ENCODE measurements at regions not wholly inside any gene's neighbourhood (a gene's known extent, or its start where the extent isn't known, plus 50 kb on each side); places are given as distances from the start of the nearest gene placed in this dataset.

- ATAC-seq (no peak), DNase-seq (ENCODE audit: low spot score) (no peak)
These were observed 336.5 kb downstream of the MIAT start for GRCh38 chr22:26993886-26994285.

- DNase-seq (ENCODE audit: low spot score) (no peak), ATAC-seq (no peak)
These were observed 337.4 kb downstream of the MIAT start for GRCh38 chr22:26994801-26995200.

GRCh38 chr22:26995235-26995634, 337.8 kb downstream of the MIAT start:
- ATAC-seq (no peak), DNase-seq (ENCODE audit: low spot score) (no peak)

DNA sequence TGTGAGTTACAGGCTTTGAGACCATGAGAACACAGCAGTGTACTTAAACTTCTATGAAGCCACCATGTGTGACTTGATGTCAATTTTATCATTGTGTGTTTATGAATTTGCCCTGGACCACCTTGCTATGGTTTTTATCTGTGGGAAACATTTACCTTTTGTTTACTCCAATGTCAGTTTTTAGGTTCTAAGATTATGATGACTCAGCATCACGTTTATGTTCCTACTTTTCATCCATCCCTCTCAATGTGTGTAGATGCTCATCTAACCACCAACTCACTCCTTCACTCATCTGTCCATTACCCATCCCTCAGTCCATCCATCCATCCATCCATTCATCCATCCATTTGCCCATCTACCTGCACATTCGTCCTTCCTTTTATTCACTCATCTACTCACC, 338.8 kb downstream of the MIAT start:
- DNase-seq (ENCODE audit: low spot score), result no peak
- no peak for ATAC-seq

DNA sequence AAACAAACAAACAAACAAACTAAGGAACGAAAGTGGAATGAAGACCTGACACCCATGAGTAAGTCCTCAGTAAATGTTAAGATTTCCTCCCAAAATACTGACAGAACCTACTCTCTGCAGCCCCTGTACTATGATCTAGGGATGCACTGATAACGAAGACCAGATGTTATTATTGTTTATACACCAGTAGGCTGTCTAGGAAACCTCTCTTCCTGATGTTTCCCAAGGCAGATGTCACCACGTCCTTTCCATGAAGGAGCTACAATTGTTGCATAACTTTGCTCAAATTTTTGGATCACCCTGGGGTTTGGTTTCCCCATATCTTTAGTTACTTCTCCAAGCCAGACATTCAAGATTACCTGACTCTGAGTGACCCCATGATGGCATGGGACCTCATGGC, 340.7 kb downstream of the MIAT start:
- ATAC-seq (no peak), DNase-seq (ENCODE audit: low spot score) (no peak)

- DNase-seq (ENCODE audit: low spot score) (no peak), ATAC-seq (no peak)
These were observed 341.3 kb downstream of the MIAT start for GRCh38 chr22:26998716-26999115.

- DNase-seq (ENCODE audit: low spot score) (no peak), ATAC-seq (no peak)
These were observed 345.9 kb downstream of the MIAT start for GRCh38 chr22:27003297-27003696.

- ATAC-seq (no peak), DNase-seq (ENCODE audit: low spot score) (no peak)
These were observed 347.0 kb downstream of the MIAT start for GRCh38 chr22:27004434-27004833.

DNA sequence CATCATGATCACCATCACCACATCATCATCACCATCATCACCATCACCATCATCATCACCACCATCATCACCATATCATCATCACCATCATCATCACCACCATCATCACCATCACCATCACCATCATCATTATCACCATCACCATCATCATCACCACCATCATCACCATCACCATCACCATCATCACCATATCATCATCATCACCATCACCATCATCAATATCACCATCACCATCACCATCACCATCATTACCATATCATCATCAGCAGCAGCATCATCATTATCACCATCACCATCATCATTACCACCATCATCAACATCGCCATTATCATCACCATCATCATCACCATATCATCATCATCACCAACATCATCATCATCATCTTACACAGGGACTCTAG, 351.1 kb downstream of the MIAT start:
- ATAC-seq, result no peak

GRCh38 chr22:27011133-27011532, 353.7 kb downstream of the MIAT start:
- ATAC-seq, result no peak
- no peak for DNase-seq (ENCODE audit: low spot score)

More for the DNA sequence above, 351.1 kb downstream of the MIAT start:
- DNase-seq (ENCODE audit: low spot score), result no peak

DNA sequence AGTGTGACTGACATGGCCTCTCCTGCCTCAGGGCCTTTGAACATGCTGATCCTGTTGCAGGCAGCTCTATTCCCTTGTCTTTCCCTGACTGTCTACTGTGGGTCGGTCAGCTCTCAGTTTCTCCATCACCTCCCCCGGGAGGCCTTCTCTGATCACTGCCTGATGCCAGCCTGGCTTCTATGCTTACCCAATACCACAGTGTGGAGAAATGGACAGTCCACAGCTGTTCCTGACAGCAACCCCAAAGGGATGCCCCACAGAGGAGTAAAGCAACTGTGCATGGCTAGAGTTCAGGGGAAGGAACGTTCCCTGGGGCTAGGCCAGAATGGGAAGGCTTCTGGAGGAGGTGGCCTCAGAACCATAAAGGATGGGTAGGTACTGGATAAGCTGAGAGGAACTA, 354.3 kb downstream of the MIAT start:
- ATAC-seq, result no peak
- DNase-seq (ENCODE audit: low spot score), result no peak

DNA sequence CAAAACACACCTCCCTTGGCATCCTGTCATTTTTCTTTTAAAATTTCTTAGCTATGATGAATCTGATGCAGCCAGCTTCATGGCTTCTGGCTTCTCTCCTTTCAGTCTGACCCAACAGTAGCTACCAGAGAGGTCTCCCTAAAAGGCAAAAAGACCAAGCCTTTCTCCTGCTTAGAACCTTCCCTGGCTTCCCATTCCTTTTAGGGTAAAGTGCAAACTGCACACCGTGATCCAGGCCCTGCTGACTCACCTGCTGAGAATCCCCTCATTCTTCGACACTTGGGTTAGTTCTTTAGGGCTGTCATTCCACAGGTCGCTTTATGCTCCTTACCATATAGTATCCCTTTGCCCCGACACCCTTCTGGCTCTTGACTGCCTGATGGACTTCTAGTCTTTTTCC, 362.4 kb downstream of the MIAT start:
- no peak for DNase-seq (ENCODE audit: low spot score)
- ATAC-seq, result no peak

- DNase-seq (ENCODE audit: low spot score) (no peak), ATAC-seq (no peak)
These were observed 365.0 kb downstream of the MIAT start for GRCh38 chr22:27022274-27022895.

DNA sequence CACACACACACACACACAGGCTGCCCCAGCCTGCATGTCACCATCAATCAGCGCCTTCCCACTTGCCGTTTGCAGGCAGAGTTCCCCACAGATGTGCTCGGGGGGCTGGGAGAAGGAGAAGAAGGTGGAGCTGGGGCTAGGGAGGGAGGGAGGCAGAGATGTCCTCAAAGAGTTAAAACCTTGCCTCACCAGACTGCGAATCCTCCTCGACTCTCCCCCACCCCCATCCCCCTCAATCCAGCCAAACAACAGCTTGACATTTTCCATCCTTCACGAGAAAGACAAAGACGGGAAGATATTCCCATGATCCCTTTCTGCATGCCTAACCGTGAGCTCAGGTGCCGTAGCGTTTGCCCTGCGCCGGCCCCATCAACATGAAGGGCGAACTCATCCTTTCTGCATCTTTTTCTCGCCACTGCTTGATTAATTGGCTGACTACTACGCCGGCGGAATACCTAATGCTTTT, 365.5 kb downstream of the MIAT start:
- no peak for DNase-seq (ENCODE audit: low spot score)
- no peak for ATAC-seq

GRCh38 chr22:27023591-27023990, 366.2 kb downstream of the MIAT start:
- DNase-seq (ENCODE audit: low spot score) (no peak), ATAC-seq (no peak)

GRCh38 chr22:27024982-27025381, 367.6 kb downstream of the MIAT start:
- DNase-seq (ENCODE audit: low spot score) (no peak), ATAC-seq (no peak)

GRCh38 chr22:27028093-27028492, 370.7 kb downstream of the MIAT start:
- ATAC-seq (no peak), DNase-seq (ENCODE audit: low spot score) (no peak)

DNA sequence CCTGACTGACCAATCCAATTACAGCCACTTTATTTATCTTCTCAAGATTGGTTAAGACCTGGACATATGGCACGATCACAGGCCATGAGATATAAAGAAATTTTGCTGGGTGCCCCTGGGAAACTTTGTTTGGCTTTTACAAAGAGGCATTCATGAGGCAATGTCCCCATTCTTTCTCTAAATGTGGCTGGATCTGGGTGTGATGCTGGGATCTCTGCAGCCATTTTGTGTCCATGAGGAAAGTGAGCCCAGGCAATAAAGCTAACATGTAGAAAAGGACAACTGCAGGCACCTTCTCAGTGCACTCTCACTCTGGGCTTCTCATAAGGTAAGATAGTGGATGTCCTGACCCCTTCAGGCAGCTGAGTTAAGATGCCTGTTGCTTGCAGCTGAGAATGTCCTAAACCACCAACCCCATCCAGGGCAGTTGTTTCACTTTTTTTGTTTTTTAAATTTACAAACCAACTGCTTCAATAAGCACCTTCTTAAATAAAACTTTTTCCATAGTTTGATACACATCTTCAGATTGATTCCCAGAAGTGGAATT, 372.3 kb downstream of the MIAT start:
- ATAC-seq (no peak), DNase-seq (ENCODE audit: low spot score) (no peak)

DNA sequence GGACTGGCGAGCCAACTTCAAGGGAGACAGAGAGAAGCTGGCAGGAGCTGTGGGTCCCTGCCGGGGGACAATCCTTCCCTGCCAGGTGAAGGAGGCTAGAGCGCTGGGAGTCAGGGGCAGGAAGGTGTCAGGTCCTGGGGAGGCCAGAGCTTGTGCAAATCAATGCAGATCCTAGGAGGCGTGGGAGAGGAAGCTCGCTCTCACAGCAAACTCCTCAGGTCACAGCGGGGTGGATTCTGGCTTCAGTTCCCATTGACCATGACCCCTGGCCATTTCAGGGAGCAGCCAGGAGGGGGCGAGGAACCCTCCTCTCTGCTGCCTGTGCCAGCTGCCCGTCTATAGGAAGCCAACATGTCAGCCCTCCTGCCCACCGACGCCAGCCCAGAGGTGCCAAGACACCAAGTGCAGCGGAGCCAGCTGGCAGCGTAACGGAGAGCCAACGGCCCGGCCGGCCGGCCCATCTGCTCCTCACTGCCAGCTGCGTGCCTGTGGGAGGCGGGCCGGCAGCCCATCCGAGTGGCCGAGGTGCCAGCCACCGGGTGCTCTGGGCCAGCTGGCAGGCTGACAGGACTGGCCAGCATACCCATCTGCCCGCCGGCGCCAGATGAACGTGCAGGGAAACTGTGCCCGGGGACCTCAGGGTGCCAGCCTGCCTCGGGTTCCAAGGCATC, 374.8 kb downstream of the MIAT start:
- peak; percentile 51 for DNase-seq (ENCODE audit: low spot score)
- no peak for ATAC-seq

DNA sequence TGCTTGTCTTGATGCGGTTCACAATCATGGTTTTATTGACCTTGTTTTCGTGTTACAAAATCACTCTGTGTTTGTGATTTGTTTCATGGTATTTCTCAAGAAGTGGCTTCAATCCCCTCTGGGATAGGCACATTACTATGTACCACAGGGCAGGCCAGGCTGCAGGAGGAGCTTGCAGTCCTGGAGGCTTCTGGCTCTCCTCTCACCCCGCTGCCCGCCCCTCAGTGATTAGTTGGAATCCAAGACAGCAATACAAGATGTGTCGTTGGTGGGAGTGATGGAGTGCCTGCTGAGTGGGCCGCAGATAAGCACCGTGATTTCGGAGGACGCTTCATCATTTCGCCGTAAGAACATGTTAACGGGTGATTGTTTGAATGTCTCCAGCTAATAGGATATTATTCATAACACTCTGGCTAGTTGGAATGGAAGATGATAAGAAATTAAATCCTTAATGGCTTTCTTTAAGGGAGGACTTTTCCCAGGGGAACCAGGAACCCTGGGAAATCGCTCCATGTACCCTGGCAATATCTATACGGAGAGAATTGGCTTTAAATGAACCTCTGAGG, 384.4 kb downstream of the MIAT start:
- no peak for ATAC-seq
- no peak for DNase-seq (ENCODE audit: low spot score)

GRCh38 chr22:27043262-27043661, 385.9 kb downstream of the MIAT start:
- DNase-seq (ENCODE audit: low spot score), result no peak
- ATAC-seq, result no peak

All from left lobe of liver (tissue), 2 donors.